Peyer's patch (tissue), 4 donors: ENCODE measurements at regions not wholly inside any gene's neighbourhood (a gene's known extent, or its start where the extent isn't known, plus 50 kb on each side); places are given as distances from the start of the nearest gene placed in this dataset.

Experiments used
- CTCF ChIP-seq, 6 experiments: fragments of 450-650 bp in 4 of 6; fragments of 200-600 bp in 2 of 6; sonication (generic) in 1 of 6; IDR thresholded peaks; one replicate each; pipeline ENCODE4 v1.5.1; 2017 to 2019; ENCODE audit warnings: antibody characterized with exemption in 6 of 6, mild to moderate bottlenecking in 3 of 6, moderate library complexity in 1 of 6
- POLR2A ChIP-seq, 2 donors: fragments of 450-650 bp; IDR thresholded peaks; one replicate each; pipeline ENCODE4 v1.5.1; 2017; ENCODE audit warnings: antibody characterized with exemption in 2 of 2, mild to moderate bottlenecking in 2 of 2, moderate library complexity in 2 of 2

- TF ChIP-seq POLR2A (IDR thresholded peaks at IDR 0.05) (no peak), CTCF (IDR thresholded peaks at IDR 0.05) (no peak)
Measured at GRCh38 chr1:208302699-208303238, 58.6 kb upstream of the PLXNA2 start.
